DMS 273 (cell line): ENCODE measurements at regions not wholly inside any gene's neighbourhood (a gene's known extent, or its start where the extent isn't known, plus 50 kb on each side); places are given as distances from the start of the nearest gene placed in this dataset.
A peak's percentile ranks its signal among the peaks of the same experiment; 100 is the strongest.
"Not testable (repeated sequence)": the region's sequence is repeated elsewhere in the genome, so short reads cannot be mapped to it uniquely, and the experiment has no call there.

ENCODE experiments used
- DNase-seq: peaks from one replicate; lab custom pipeline; 2025; ENCODE audit not compliant: unreplicated experiment; lab: John Stamatoyannopoulos, UW

- peak; percentile 13 for DNase-seq
Measured at GRCh38 chr21:35508139-35508888, 459.2 kb upstream of the RUNX1 start.

GRCh38 chr21:35507181-35507759, 458.2 kb upstream of the RUNX1 start:
- DNase-seq, result no peak

GRCh38 chr21:35506771-35507170, 457.7 kb upstream of the RUNX1 start:
- DNase-seq, result no peak

GRCh38 chr21:35506352-35506751, 457.2 kb upstream of the RUNX1 start:
- no peak for DNase-seq

GRCh38 chr21:35504951-35505466, 455.9 kb upstream of the RUNX1 start:
- DNase-seq, result no peak

GRCh38 chr21:35504277-35504676, 455.2 kb upstream of the RUNX1 start:
- no peak for DNase-seq

GRCh38 chr21:35503671-35504070, 454.6 kb upstream of the RUNX1 start:
- no peak for DNase-seq

- DNase-seq, result no peak
Measured at GRCh38 chr21:35502821-35503220, 453.7 kb upstream of the RUNX1 start.

GRCh38 chr21:35497522-35497921, 448.4 kb upstream of the RUNX1 start:
- DNase-seq, result not testable (repeated sequence)

- DNase-seq, result no peak
Measured at GRCh38 chr21:35491920-35492678, 443.0 kb upstream of the RUNX1 start.

- no peak for DNase-seq
Measured at GRCh38 chr21:35491114-35491513, 442.0 kb upstream of the RUNX1 start.

GRCh38 chr21:35489389-35489980, 440.4 kb upstream of the RUNX1 start:
- DNase-seq, result no peak

- no peak for DNase-seq
Measured at GRCh38 chr21:35488946-35489345, 439.8 kb upstream of the RUNX1 start.

- DNase-seq, result no peak
Measured at GRCh38 chr21:35485364-35485763, 436.3 kb upstream of the RUNX1 start.

GRCh38 chr21:35484851-35485250, 435.7 kb upstream of the RUNX1 start:
- no peak for DNase-seq

GRCh38 chr21:35484032-35484431, 434.9 kb upstream of the RUNX1 start:
- no peak for DNase-seq

GRCh38 chr21:35482933-35483662, 434.0 kb upstream of the RUNX1 start:
- no peak for DNase-seq

- DNase-seq, result no peak
Measured at GRCh38 chr21:35482096-35482495, 433.0 kb upstream of the RUNX1 start.

GRCh38 chr21:35481005-35481404, 431.9 kb upstream of the RUNX1 start:
- no peak for DNase-seq

GRCh38 chr21:35479529-35479928, 430.4 kb upstream of the RUNX1 start:
- no peak for DNase-seq

- no peak for DNase-seq
Measured at GRCh38 chr21:35479065-35479448, 430.0 kb upstream of the RUNX1 start.
